ENCODE measurements at regions not wholly inside any gene's neighbourhood (a gene's known extent, or its start where the extent isn't known, plus 50 kb on each side); places are given as distances from the start of the nearest gene placed in this dataset.
"Not testable (repeated sequence)": the region's sequence is repeated elsewhere in the genome, so short reads cannot be mapped to it uniquely, and the experiment has no call there.

- intact Hi-C loops (cut with DNase I); DNase-seq (ENCODE audit: low spot score): not testable (repeated sequence)
These were observed 645.0 kb upstream of the CDH10 start for GRCh38 chr5:25289766-25290165.

DNA sequence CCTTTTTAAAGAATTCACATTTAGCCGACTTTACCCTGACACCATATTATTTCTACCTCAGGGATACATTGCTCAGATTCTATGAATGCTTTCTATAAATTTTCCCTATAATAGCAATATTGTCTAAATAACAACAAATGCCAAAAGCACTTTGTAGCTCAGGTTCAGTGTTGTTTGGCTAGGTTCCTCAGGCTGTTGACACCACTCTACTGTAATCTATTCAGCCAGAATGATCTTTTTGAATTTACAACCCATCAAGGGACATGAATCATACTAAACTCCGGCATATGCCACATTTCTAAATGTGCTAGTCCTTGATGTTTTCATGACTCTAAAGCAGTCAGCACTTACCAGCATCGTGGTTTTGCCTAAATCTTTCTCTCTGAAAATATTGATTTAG is 641.5 kb upstream of the CDH10 start:
- DNase-seq (ENCODE audit: low spot score): no peak
- intact Hi-C loops (cut with DNase I): no loop called here

DNA sequence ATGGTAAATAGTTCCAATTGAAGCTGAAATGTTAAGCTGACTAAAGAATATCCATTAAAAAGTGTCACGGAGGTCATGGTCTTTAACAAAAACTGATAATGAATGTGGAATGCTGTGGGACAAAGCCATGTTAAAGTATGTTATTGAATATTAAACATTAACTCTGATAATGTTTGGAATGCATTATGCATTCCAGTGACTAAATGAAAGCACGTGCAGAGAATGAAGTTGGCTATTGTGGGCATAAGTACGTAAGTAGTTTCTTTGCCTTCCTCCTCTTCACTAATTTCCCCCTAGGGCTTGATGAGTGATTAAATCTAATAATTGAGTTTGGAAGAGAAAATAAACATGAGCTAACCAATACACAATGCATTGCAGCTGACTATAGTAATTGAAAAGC is 640.4 kb upstream of the CDH10 start:
- intact Hi-C loops (cut with DNase I): no loop called here
- DNase-seq (ENCODE audit: low spot score): no peak

DNA sequence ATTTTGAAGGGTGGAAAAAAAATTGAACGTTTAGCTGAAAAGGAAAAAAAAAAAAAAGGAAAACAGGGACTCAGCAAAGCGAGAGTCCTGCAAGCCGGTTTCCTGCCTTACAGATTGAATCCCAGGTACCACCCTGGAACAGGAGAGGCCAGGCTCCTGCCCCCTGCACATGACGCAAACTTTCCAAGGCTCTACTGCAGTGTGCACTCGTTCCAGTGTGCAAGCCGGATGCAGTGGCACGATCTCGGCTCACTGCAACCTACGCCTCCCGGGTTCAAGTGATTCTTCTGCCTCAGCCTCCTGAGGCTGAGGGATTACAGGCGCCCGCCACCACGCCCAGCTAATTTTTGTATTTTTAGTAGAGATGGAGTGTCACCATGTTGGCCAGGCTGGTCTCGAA is 618.7 kb upstream of the CDH10 start:
- DNase-seq (ENCODE audit: low spot score): not testable (repeated sequence)

GRCh38 chr5:25262221-25262620 is 617.4 kb upstream of the CDH10 start:
- intact Hi-C loops (cut with DNase I): no loop called here
- DNase-seq (ENCODE audit: low spot score): no peak

More for the DNA sequence above, 618.7 kb upstream of the CDH10 start:
- intact Hi-C loops (cut with DNase I): not testable (repeated sequence)

- intact Hi-C loops (cut with DNase I): no loop called here
- DNase-seq (ENCODE audit: low spot score): no peak
These were observed 610.4 kb upstream of the CDH10 start for GRCh38 chr5:25255128-25255527.

GRCh38 chr5:25241981-25242380 is 597.2 kb upstream of the CDH10 start:
- intact Hi-C loops (cut with DNase I): no loop called here
- no peak for DNase-seq (ENCODE audit: low spot score)

DNA sequence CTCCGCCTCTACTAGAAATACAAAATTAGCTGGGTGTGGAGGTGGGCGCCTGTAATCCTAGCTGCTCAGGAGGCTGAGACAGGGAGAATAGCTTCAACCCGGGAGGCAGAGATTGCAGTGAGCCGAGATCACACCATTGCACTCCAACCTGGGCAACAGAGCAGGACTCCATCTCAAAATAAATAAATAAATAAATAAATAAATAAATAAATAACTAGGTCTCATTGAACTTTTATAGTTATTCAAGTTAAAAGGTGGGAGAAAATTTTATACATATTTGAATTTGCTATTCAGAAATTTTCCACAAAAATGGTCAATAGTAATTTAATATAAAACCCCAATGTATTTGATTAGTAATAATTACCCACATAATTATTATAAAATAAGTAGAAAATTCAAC is 593.9 kb upstream of the CDH10 start:
- DNase-seq (ENCODE audit: low spot score); intact Hi-C loops (cut with DNase I): not testable (repeated sequence)

GRCh38 chr5:25224316-25224982 is 579.7 kb upstream of the CDH10 start:
- DNase-seq (ENCODE audit: low spot score): no peak
- intact Hi-C loops (cut with DNase I): no loop called here

DNA sequence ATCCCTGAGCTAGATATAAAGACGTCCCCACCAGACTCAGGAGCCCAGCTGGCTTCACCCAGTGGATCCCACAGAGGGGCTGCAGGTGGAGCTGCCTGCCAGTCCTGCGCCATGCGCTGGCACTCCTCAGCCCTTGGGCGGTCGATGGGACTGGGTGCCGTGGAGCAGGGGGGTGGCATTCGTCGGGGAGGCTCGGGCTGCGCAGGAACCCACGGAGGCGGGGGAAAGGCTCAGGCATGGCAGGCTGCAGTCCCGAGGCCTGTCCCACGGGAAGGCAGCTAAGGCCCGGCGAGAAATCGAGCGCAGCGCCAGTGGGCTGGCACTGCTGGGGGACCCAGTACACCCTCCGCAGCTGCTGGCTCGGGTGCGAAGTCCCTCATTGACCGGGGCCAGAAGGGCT is 555.1 kb upstream of the CDH10 start:
- intact Hi-C loops (cut with DNase I): not testable (repeated sequence)

GRCh38 chr5:25190521-25191000 is 545.8 kb upstream of the CDH10 start:
- peak; percentile 78 for DNase-seq (ENCODE audit: low spot score)
- intact Hi-C loops (cut with DNase I): no loop called here

More for the DNA sequence above, 555.1 kb upstream of the CDH10 start:
- DNase-seq (ENCODE audit: low spot score): not testable (repeated sequence)

DNA sequence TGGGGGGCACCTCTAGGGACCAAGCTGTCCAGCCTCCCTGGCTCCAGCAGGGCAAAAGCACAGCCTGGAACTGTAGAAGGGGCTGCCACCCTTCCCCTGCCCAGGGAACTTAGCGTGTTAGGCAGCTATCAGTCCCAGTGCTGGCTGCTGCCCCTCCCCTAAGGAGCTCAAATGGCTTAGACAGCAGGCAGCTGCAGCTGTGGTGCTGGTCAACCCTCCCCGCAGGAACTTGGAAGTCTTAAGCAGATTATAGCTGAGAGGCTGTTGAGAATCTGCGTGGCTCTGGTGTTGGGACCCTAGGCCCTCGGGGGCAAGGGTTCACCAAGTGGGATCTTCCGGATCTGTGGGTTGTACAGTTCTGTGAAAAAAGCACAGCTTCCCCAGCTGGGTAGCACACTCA is 536.5 kb upstream of the CDH10 start:
- intact Hi-C loops (cut with DNase I): no loop called here
- no peak for DNase-seq (ENCODE audit: low spot score)

DNA sequence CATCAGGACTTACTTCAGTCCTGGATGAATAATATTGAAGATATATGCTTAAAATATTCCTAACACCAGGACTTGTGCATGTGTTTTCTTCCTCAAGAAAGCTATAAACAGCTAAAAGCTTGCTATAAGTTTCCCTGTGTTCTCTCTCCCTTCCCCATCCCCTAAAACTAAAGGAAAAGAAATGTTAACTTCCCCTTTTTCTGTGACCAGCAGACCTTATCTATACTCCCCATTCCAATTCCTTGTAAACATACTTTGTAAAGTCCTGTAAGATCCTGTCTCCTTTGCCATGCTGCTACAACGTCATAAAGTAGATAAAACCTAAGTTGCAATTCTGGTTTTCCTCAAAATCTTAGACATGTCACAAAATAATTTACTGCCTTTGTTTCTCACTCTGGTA is 517.8 kb upstream of the CDH10 start:
- intact Hi-C loops (cut with DNase I); DNase-seq (ENCODE audit: low spot score): not testable (repeated sequence)

DNA sequence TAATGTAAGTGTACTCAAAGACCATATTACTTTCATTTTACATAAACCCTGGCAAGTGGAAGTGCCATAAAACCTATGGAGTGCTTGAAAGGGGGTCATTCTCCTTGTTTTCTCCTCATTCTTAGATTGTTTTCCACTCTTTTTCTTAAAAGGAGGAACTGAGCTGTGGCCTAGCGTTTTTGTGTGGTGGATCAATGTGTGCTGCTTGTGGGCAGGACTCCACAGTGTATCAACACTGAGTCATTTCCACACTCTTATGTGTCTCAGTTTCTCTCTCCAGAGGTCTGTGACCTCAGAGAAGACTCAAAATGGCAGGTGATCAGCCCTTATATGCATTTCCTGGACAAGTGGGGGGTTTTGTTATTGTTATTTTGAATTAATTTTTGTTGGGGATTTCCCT is 516.1 kb upstream of the CDH10 start:
- intact Hi-C loops (cut with DNase I): no loop called here
- no peak for DNase-seq (ENCODE audit: low spot score)

- no peak for DNase-seq (ENCODE audit: low spot score)
- intact Hi-C loops (cut with DNase I): no loop called here
These were observed 506.0 kb upstream of the CDH10 start for GRCh38 chr5:25150819-25151218.

GRCh38 chr5:25128606-25129005 is 483.8 kb upstream of the CDH10 start:
- intact Hi-C loops (cut with DNase I): no loop called here
- no peak for DNase-seq (ENCODE audit: low spot score)

GRCh38 chr5:25119650-25120049 is 474.9 kb upstream of the CDH10 start:
- intact Hi-C loops (cut with DNase I): no loop called here
- DNase-seq (ENCODE audit: low spot score): no peak

DNA sequence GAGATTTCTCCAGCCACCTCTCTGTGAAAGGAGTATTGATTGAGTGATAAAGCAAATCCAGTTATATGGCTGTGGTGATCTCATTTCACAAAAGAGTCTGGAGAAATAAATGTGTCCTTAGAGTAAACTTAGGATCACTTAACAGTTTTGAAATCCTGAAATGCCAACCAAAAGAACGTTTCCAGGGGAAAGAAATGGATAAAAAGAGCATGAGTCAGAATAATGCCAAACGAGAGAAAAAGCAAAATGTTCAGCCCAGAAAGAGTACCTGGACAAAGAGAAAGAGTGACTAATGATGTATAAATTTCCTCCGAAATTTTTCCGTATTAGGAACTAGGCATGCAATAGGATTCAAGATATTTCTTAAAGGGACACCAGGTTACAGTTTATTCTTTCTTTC is 463.1 kb upstream of the CDH10 start:
- intact Hi-C loops (cut with DNase I): no loop called here

GRCh38 chr5:25099538-25099937 is 454.8 kb upstream of the CDH10 start:
- no peak for DNase-seq (ENCODE audit: low spot score)
- intact Hi-C loops (cut with DNase I): no loop called here

More for the DNA sequence above, 463.1 kb upstream of the CDH10 start:
- no peak for DNase-seq (ENCODE audit: low spot score)

- DNase-seq (ENCODE audit: low spot score): no peak
- intact Hi-C loops (cut with DNase I): no loop called here
These were observed 450.5 kb upstream of the CDH10 start for GRCh38 chr5:25095261-25095660.

GRCh38 chr5:25094219-25094618 is 449.4 kb upstream of the CDH10 start:
- no peak for DNase-seq (ENCODE audit: low spot score)

GRCh38 chr5:25091921-25092320 is 447.1 kb upstream of the CDH10 start:
- no peak for DNase-seq (ENCODE audit: low spot score)
- intact Hi-C loops (cut with DNase I): no loop called here

More at GRCh38 chr5:25094219-25094618, 449.4 kb upstream of the CDH10 start:
- intact Hi-C loops (cut with DNase I): no loop called here
